ENCODE measurements at regions not wholly inside any gene's neighbourhood (a gene's known extent, or its start where the extent isn't known, plus 50 kb on each side); places are given as distances from the start of the nearest gene placed in this dataset.

DNA sequence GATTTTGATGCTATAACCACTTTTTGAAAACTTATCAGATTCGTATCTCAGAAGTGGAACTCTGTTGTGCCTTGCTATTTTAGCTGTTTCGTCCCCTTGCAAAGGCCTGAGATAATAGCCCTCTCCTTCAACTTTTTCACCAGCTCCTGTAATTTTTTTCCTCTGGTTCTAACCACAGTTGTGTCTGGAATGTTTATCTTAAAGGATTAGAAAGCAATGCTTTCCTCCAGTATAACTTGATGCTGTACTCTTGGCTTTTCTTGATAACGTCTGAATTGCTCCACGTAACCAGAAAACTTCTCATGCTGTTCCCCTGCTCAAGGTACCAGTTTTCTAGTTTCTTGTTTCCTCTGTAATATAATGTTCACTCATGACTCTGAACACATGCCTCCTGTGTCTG, 209.4 kb downstream of the DTWD2 start:
- no peak for DNase-seq (ENCODE audit: low read depth)

- DNase-seq (ENCODE audit: low read depth) = no peak
Observed at GRCh38 chr5:118777189-118777736, 211.1 kb downstream of the DTWD2 start.

GRCh38 chr5:118776755-118777154, 211.6 kb downstream of the DTWD2 start:
- no peak for DNase-seq (ENCODE audit: low read depth)

GRCh38 chr5:118775790-118776499, 212.4 kb downstream of the DTWD2 start:
- DNase-seq (ENCODE audit: low read depth) = no peak

DNA sequence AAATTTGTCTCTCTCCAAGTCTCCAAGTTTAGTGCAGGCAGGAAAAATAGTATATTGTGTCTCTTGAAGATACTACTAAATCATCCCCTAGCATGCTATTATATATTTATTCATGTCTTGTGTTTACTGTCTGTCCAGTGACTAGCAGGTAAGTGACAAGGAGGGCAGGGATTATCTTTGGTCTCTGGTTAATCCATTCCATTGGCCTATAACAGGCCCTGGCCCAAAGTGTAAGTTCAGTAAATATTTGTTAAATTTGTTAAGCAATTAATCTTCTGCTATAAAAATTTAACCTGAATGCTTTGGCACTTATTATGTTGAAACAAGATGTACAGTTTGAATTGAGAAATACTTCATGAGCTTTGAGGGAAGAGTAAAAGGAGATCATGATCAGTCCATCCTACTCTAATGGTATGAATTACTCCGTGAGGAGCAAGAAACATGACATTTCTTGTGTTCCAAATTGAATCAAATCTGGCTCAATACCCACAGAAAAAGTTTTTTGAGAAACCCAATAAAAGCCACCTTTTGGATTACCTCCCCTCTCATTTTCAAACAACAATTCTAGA, 219.7 kb downstream of the DTWD2 start:
- no peak for DNase-seq (ENCODE audit: low read depth)

DNA sequence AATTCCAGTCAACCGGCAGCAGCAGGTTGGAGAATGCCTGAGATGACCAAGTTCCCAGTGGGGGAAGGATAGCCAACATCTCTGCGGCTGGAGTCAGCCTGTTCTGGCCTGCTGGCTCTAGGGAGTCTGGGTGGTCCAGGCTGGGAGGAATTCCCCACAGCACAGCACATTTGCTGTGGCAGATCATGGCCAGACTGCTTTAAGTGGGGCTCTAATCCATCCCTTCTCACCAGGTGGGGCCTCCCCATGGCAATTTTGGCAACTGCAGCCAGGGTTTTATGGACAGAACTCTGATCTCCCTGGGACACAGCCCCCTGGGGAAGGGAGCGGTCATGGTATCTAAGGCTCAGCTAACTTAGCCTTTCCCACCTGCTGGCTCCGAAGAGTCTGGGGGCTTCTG, 226.1 kb downstream of the DTWD2 start:
- DNase-seq (ENCODE audit: low read depth) = no peak

DNA sequence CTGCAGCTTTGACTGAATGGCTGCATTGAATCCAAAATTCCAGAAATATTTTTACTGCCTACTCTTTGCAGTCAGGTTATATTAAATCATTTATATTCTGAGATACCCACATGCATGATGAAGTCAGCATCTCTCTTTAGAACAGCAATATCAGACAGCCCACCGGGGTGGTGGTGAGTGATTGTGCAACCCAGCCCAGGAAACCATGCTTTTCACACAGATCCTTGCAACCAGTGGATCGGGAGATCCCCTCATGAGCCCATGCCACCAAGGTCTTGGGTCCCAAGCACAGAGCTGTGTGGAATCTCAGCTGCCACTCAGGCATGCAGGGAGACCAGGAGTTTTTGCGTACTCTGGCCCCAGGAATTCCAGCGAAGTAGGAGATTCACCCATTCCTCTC, 226.5 kb downstream of the DTWD2 start:
- DNase-seq (ENCODE audit: low read depth) = no peak

GRCh38 chr5:118752969-118753368, 235.4 kb downstream of the DTWD2 start:
- no peak for DNase-seq (ENCODE audit: low read depth)

- DNase-seq (ENCODE audit: low read depth) = no peak
Observed at GRCh38 chr5:118736396-118736795, 252.0 kb downstream of the DTWD2 start.

DNA sequence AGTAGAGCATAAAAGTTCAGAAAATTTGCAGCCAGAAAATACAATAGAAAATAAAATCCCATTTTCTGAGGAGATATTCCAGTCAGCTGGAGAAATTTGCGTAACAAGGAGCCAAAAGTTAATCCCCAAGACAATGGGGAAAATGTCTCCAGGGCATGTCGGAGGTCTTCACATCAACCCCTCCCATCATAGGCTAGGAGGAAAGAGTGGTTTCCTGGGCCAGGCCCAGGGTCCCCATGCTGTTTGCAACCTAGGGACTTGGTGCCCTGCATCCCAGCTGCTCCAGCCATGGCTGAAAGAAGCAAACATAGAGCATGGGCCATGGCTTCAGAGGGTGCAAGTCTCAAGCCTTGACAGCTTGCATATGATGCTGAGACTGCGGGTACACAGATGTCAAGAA, 255.0 kb downstream of the DTWD2 start:
- DNase-seq (ENCODE audit: low read depth) = no peak

- no peak for DNase-seq (ENCODE audit: low read depth)
Observed at GRCh38 chr5:118728191-118728590, 260.2 kb downstream of the DTWD2 start.

GRCh38 chr5:118726891-118727290, 261.5 kb downstream of the DTWD2 start:
- DNase-seq (ENCODE audit: low read depth) = no peak

DNA sequence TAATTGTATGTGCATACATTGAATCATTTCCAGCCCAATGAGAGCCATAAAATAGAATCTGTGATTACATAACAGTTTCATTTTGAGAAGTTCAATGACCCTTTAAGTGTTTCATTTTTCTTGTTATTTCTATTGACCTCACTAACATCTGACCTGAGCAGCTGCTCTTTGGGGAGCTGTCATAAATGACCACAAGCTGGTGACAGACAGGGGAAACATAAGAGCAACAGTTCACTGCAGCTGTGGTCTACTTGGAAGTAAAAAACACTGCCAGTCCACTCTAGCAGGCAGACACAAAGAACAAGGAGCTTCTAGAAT, 265.4 kb downstream of the DTWD2 start:
- no peak for DNase-seq (ENCODE audit: low read depth)

- DNase-seq (ENCODE audit: low read depth) = no peak
Observed at GRCh38 chr5:118722122-118723020, 266.0 kb downstream of the DTWD2 start.

DNA sequence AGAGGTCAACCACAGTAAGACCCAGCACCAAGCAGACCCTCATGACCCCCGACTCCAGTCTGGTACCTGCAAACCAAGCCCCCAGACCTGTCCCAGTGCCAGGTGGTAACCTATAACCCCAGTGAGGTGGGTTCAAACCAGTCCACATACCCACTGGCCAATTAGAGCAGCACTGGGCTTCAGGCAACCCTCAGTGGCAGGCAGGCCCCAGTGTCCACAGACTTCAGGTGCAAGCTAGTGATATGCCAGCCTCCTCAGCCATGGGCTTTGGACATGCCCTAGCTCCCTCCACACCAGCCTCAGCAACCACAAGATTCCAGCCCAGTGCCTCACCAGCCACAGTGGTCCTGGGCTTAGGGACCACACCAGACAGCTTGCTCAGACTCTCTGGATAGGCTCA, 276.6 kb downstream of the DTWD2 start:
- DNase-seq (ENCODE audit: low read depth) = no peak

DNA sequence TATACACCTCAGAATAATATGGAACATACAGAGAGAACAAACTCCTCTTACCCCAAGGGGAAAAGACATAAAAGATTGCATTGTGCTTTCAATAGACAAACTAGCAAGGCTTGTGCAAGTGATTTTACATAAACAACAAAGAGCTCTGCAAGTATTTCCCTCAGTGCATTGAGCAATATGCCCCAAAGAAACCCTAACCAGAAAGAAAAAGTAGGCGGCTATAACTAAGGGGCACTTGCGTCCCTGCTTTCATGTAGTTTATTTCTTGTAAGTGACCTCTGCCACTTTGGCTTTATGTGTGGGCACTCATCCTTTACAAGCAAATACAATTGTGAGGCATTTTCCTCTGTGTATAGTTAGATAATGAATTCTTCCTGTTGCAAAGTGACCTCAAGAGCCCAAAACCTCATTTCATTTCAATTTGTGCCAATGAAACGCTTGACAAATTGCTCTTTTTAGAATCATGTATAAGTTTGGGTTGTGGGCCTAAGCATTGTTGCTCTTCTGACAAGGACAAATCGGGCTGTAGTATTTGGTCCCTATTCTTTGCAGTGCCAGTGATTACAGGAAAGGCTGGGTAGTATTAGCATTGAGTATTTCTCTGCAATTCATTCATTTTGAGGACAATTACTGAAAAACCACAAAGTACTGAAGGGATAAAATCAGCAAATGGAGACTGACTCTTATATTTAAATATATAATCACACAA, 282.2 kb downstream of the DTWD2 start:
- DNase-seq (ENCODE audit: low read depth) = no peak

DNA sequence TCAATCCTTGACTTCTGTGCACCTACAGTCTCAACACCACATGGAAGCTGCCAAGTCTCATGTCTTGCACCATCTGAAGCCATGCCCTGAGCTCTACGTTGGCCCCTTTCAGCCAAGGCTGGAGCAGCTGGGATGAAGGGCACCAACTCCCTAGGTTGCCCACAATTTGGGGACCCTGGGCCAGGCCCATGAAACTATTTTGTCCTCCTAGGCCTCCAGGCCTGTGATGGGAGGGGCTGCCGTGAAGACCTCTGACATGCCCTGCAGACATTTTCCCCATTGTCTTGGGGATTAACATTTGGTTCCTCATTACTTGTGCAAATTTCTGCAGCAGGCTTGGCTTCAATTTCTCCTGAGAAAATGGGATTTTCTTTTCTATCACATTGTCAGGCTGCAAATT, 285.1 kb downstream of the DTWD2 start:
- DNase-seq (ENCODE audit: low read depth) = no peak

GRCh38 chr5:118701791-118702190, 286.6 kb downstream of the DTWD2 start:
- no peak for DNase-seq (ENCODE audit: low read depth)

DNA sequence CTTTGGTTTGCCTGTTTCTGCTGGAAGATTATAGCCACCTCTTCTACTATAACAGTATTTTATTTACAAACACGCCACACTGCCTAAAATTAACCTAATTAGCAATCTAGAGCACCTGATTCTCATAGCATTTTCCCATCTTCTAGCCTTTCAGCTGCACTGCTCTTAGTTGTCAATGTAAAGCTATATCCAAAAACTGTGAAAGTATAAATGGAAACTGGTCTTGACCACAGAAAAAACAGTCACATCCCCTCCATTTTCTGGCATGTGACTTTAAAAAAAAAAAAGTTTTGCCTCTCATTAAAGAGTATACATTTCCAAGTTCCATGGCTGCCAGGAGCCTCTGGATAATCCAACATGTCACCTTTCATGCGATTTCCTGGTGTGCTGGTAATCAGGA, 287.8 kb downstream of the DTWD2 start:
- no peak for DNase-seq (ENCODE audit: low read depth)

DNA sequence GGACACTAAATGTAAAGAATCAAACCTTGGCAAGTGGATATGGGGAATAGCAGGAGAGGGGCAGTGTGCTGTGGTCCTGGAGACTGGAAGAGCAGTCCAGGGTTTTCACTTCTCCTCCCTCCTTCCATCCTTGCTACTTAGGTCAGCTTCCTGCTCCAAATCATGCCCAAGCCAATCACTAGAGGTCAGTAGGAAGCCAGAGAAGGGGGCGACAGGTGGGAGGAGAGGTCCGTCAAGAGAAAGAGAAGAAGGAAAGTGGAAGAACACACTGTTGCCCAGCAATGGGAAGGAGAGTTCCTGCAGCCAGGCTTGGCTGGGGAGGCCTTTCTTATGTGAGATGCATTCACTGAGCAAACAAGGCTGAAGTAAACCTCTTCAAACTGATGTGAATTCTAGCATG, 289.6 kb downstream of the DTWD2 start:
- DNase-seq (ENCODE audit: low read depth) = no peak

GRCh38 chr5:118696076-118696475, 292.3 kb downstream of the DTWD2 start:
- DNase-seq (ENCODE audit: low read depth) = no peak

GRCh38 chr5:118692811-118693342, 295.5 kb downstream of the DTWD2 start:
- no peak for DNase-seq (ENCODE audit: low read depth)
